Ovary (tissue), 7 donors: ENCODE measurements at regions not wholly inside any gene's neighbourhood (a gene's known extent, or its start where the extent isn't known, plus 50 kb on each side); places are given as distances from the start of the nearest gene placed in this dataset.

Source experiments
- DNase-seq, 5 donors: peaks; one replicate each; pipeline ENCODE4 v3.0.0-alpha.2; 2019 to 2020
- H3K27ac ChIP-seq, 2 donors: fragments of 200-600 bp; one replicate each; pipeline versions ENCODE4 v1.5.1 to v1.8.0; 2019 to 2022
- H3K27me3 ChIP-seq: fragments of 200-600 bp; one replicate; pipeline ENCODE4 v1.8.0; 2022
- H3K36me3 ChIP-seq: fragments of 200-600 bp; sonication (generic); one replicate; pipeline ENCODE4 v1.5.1; 2019
- H3K4me1 ChIP-seq: one replicate; pipeline ENCODE4 v1.8.1; 2013; ENCODE audit warnings: mild to moderate bottlenecking, moderate library complexity; ENCODE audit not compliant: insufficient read depth
- H3K4me3 ChIP-seq: fragments of 200-600 bp; sonication (generic); one replicate; pipeline ENCODE4 v1.5.1; 2017
- H3K9me3 ChIP-seq, 2 donors: fragments of 200-600 bp in 1 of 2; sonication (generic) in 1 of 2; one replicate each; pipeline versions ENCODE4 v1.5.1 to v1.8.1; 2013 to 2019; ENCODE audit warnings: mild to moderate bottlenecking in 1 of 2, moderate library complexity in 1 of 2
- EP300 ChIP-seq: sonication (generic); formaldehyde crosslinking; IDR thresholded peaks from one replicate; pipeline ENCODE4 v1.6.1; 2017; ENCODE audit warnings: antibody characterized with exemption
- POLR2A ChIP-seq: fragments of 450-650 bp; IDR thresholded peaks from one replicate; pipeline ENCODE4 v1.6.1; 2017; ENCODE audit warnings: antibody characterized with exemption, mild to moderate bottlenecking, moderate library complexity
- WGBS, 3 donors: extraction: QIAGEN DNeasy Blood & Tissue Kit in 1 of 3; methylation state at CpG; one replicate each; pipeline versions ENCODE4 v1.1.5 to v1.1.7; 2013 to 2017; 5-methylcytosine and 5-hydroxymethylcytosine counted together
- intact Hi-C, 4 donors: fragments of 100-400 bp; cut with DNase I; formaldehyde crosslinking; loops; one replicate each; pipeline versions ENCODE4 v1.11.0 to v1.15.1; 2022 to 2023
- TF ChIP-seq, protein P1 (sequence below), 3 donors: fragments of 450-650 bp in 2 of 3; fragments of 200-600 bp in 1 of 3; IDR thresholded peaks; one replicate each; pipeline versions ENCODE4 v1.5.1 to v1.8.0; 2016 to 2022; ENCODE audit warnings: antibody characterized with exemption in 3 of 3, mild to moderate bottlenecking in 1 of 3
- donor health status: DM: no; HTN: no; CAD: no; lungs with moderate emphysema.
- donor health status: DM: no; HTN: no; CAD: no.
- donor health status: Bipolar disorder and iron deficiency.
- donor health status: DM: no; HTN: no; CAD: no.
- donor health status: DM: yes; HTN: yes; CAD: no.

- Histone ChIP-seq H3K4me1 (no peaks in the 10 kb centered on the region), H3K27me3 (no peaks in the 10 kb centered on the region), H3K27ac (no peak overlapping the region), H3K9me3 (no peaks in the 10 kb centered on the region), H3K36me3 (no peaks in the 10 kb centered on the region), H3K4me3 (no peak overlapping the region)
- 93 to 94% (median 94%) methylated on average over 4 of the region's 4 CpGs for WGBS, 3 donors
- no peak for DNase-seq
- intact Hi-C loops = no loop called here
- no peak for TF ChIP-seq EP300
Observed at GRCh38 chr10:36603688-36604087, 521.7 kb upstream of the ANKRD30A start.

DNA sequence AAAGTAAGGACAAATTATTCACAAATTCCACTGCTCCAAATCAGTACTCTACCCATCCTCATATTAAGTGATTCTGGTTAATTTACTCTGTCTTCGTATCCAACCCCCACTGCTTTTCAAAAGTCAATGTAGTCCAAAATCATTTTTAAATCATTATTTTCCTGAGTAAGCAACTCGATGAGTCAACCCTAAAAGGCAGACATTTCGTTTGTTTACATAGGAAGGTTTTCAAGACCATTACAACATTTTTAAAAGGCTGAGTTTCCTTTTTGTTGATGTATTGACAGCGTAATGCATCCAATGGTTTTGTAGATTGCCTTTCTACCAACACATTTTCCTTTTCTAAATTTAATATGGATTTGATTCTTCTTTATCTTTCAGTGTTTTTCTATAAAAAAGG lies 523.0 kb upstream of the ANKRD30A start:
- WGBS, 3 donors = 57 to 58% (median 57%) methylated on average over 4 of the region's 4 CpGs
- TF ChIP-seq, protein P1, sequence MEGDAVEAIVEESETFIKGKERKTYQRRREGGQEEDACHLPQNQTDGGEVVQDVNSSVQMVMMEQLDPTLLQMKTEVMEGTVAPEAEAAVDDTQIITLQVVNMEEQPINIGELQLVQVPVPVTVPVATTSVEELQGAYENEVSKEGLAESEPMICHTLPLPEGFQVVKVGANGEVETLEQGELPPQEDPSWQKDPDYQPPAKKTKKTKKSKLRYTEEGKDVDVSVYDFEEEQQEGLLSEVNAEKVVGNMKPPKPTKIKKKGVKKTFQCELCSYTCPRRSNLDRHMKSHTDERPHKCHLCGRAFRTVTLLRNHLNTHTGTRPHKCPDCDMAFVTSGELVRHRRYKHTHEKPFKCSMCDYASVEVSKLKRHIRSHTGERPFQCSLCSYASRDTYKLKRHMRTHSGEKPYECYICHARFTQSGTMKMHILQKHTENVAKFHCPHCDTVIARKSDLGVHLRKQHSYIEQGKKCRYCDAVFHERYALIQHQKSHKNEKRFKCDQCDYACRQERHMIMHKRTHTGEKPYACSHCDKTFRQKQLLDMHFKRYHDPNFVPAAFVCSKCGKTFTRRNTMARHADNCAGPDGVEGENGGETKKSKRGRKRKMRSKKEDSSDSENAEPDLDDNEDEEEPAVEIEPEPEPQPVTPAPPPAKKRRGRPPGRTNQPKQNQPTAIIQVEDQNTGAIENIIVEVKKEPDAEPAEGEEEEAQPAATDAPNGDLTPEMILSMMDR (IDR thresholded peaks at IDR 0.05) = no peak
- TF ChIP-seq POLR2A (no peak), EP300 (no peak)
- no peaks in the 10 kb centered on the region for H3K27me3 ChIP-seq

GRCh38 chr10:36597756-36598320 lies 527.6 kb upstream of the ANKRD30A start:
- intact Hi-C loops = no loop called here
- Histone ChIP-seq H3K27me3 (no peaks in the 10 kb centered on the region), H3K27ac (no peak overlapping the region), H3K4me1 (no peaks in the 10 kb centered on the region), H3K4me3 (no peak overlapping the region), H3K36me3 (no peaks in the 10 kb centered on the region), H3K9me3 (no peaks in the 10 kb centered on the region)
- TF ChIP-seq POLR2A (no peak), EP300 (no peak)
- TF ChIP-seq, protein P1 (IDR thresholded peaks at IDR 0.05) = no peak
- WGBS, 3 donors = 37 to 38% (median 38%) methylated on average over 3 of the region's 3 CpGs
- DNase-seq = no peak

More for the DNA sequence above, 523.0 kb upstream of the ANKRD30A start:
- no peak for DNase-seq
- Histone ChIP-seq H3K4me3 (no peak overlapping the region), H3K27ac (no peak overlapping the region), H3K4me1 (no peaks in the 10 kb centered on the region), H3K36me3 (no peaks in the 10 kb centered on the region), H3K9me3 (no peaks in the 10 kb centered on the region)
- intact Hi-C loops = no loop called here

- Histone ChIP-seq H3K4me3 (no peak overlapping the region), H3K27ac (no peak overlapping the region), H3K36me3 (no peaks in the 10 kb centered on the region), H3K27me3 (no peaks in the 10 kb centered on the region), H3K9me3 (no peaks in the 10 kb centered on the region), H3K4me1 (no peaks in the 10 kb centered on the region)
- WGBS, 3 donors = 95% methylated on average over 5 of the region's 5 CpGs
- intact Hi-C loops = no loop called here
- no peak for TF ChIP-seq POLR2A
- no peak for TF ChIP-seq EP300
- TF ChIP-seq, protein P1 (IDR thresholded peaks at IDR 0.05) = no peak
- DNase-seq = no peak
Observed at GRCh38 chr10:36592964-36593363, 532.4 kb upstream of the ANKRD30A start.

DNA sequence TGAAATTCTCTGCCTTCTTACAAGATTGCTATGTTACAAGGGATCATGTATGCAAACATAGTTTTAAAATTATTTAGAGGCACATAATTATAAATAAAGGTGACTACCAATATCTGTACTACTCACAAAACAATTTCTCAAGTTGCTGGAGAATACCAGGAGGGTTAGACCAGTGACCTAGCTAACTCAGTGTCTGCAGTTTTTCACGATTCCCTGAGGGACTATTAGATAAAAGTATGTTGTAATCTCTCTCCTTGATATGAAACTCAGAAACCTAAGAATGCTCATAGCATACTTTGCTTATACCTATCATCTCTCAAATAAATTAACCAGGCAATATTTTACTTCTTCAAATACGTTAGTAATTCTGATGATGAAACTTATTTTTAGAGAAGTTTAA lies 534.0 kb upstream of the ANKRD30A start:
- Histone ChIP-seq H3K4me3 (no peak overlapping the region), H3K4me1 (no peaks in the 10 kb centered on the region), H3K27me3 (no peaks in the 10 kb centered on the region), H3K27ac (no peak overlapping the region), H3K36me3 (no peaks in the 10 kb centered on the region), H3K9me3 (no peaks in the 10 kb centered on the region)
- intact Hi-C loops = no loop called here
- TF ChIP-seq EP300 (no peak), POLR2A (no peak)
- TF ChIP-seq, protein P1 (IDR thresholded peaks at IDR 0.05) = no peak
- WGBS, 3 donors = 65 to 77% (median 75%) methylated on average over 2 of the region's 2 CpGs
- DNase-seq = no peak
